Heart right ventricle (tissue), 16 donors: ENCODE measurements at regions not wholly inside any gene's neighbourhood (a gene's known extent, or its start where the extent isn't known, plus 50 kb on each side); places are given as distances from the start of the nearest gene placed in this dataset.

Experiments
- ATAC-seq, 8 donors: fragments of 200-7000 bp; cut with Tn5 transposase; one replicate each; pipeline ENCODE4 v1.9.1; 2020; ENCODE audit warnings: mild to moderate bottlenecking in 8 of 8, moderate library complexity in 8 of 8, moderate number of reproducible peaks in 1 of 8
- DNase-seq, 2 donors: peaks; one replicate each; pipeline ENCODE4 v3.0.0-alpha.2; 2020
- H3K27ac ChIP-seq, 10 donors: fragments of 200-600 bp; sonication (generic) in 2 of 10; one replicate each; pipeline versions ENCODE4 v1.5.0 to v1.8.0; 2020 to 2022; ENCODE audit warnings: mild to moderate bottlenecking in 3 of 10
- H3K27me3 ChIP-seq, 7 donors: fragments of 200-600 bp; one replicate each; pipeline ENCODE4 v1.8.0; 2021 to 2022; ENCODE audit warnings: mild to moderate bottlenecking in 2 of 7
- H3K36me3 ChIP-seq, 9 donors: fragments of 200-600 bp; sonication (generic) in 1 of 9; one replicate each; pipeline versions ENCODE4 v1.5.0 to v1.8.0; 2020 to 2022; ENCODE audit warnings: mild to moderate bottlenecking in 2 of 9
- H3K4me1 ChIP-seq, 9 donors: fragments of 200-600 bp; sonication (generic) in 1 of 9; one replicate each; pipeline versions ENCODE4 v1.5.0 to v1.8.0; 2020 to 2022; ENCODE audit warnings: mild to moderate bottlenecking in 4 of 9
- H3K4me3 ChIP-seq, 10 donors: fragments of 200-600 bp; sonication (generic) in 2 of 10; one replicate each; pipeline versions ENCODE4 v1.5.0 to v1.8.0; 2020 to 2022; ENCODE audit warnings: mild to moderate bottlenecking in 7 of 10, moderate library complexity in 2 of 10
- H3K9me3 ChIP-seq, 11 donors: fragments of 200-600 bp in 10 of 11; sonication (generic) in 2 of 11; one replicate each; pipeline versions ENCODE4 v1.5.0 to v1.8.0; 2013 to 2022; ENCODE audit warnings: mild to moderate bottlenecking in 2 of 11, control low read depth in 1 of 11, moderate library complexity in 1 of 11
- CTCF ChIP-seq, 9 donors: fragments of 200-600 bp; sonication (generic) in 2 of 9; IDR thresholded peaks; one replicate each; pipeline versions ENCODE4 v1.5.0 to v1.8.0; 2021 to 2022; ENCODE audit warnings: antibody characterized with exemption in 9 of 9, mild to moderate bottlenecking in 5 of 9, moderate library complexity in 1 of 9
- WGBS, 2 donors: extraction: QIAGEN DNeasy Blood & Tissue Kit; methylation state at CpG; one replicate each; pipeline ENCODE4 v1.1.7; 2013; ENCODE audit warnings: inconsistent platforms in 1 of 2; 5-methylcytosine and 5-hydroxymethylcytosine counted together
- intact Hi-C, 10 donors: fragments of 100-400 bp; cut with DNase I; formaldehyde crosslinking; loops; one replicate each; pipeline versions ENCODE4 v1.11.1 to v1.14.2; 2022
- donor health status: Arrhythmogenic right ventricular cardiomyopathy.
- donor health status: ischemic (EF 13 %, LVEDD 7.1; RV severe dilation, severe dysfunction).
- donor health status: healthy with polysubstance abuse.
- donor health status: DM: no; HTN: yes; CAD: no.
- donor health status: DM: no; HTN: no; CAD: no.
- donor health status: ischemic (EF 25% LVEDD 6.9; RV normal size, moderate dysfunction).
- donor health status: ischemic (EF 25% LVEDD 5.7; RV mildly dilated, moderate dysfunction).
- donor health status: healthy.
- donor health status: DM: yes; HTN: yes; CAD: no.
- donor health status: Ischemic cardiomyopathy.
- donor health status: ischemic (EF 35%, LVEDD 5.7; RV mildly dilated, moderate dysfunction).
- donor health status: nonischemic (EF 11% LVEDD 7.7; RV severe dilation, severe dysfunction).
- donor health status: DM: yes; HTN: yes; CAD: no.
- donor health status: PGD.
- donor health status: ischemic (EF 29% LVEDD 5.4; RV normal size, mild dysfunction).
- donor health status: nonischemic (EF 23%, LVEDD 6.1; RV moderate dilation, normal function).

DNA sequence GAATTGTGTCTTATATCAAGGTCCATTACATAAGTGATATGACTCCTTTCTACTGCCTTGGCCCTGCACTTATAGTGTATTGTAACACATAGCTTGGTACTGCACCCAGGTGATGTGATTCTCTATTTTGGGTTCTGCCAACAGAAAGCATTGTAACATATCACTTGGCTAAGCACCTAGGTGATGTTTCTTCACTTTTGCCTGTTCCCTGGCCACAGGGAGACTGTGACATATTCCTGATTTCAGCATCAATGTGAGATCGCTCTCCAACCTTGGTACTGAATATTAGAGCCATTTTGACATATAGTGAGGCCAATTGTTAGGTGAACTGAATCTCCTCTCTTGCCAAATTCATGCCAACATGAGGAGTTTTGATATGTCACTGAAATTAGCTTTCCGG lies 1010.3 kb upstream of the TSPY4 start:
- Histone ChIP-seq H3K27me3 (no peaks in the 10 kb centered on the region), H3K4me3 (no peak overlapping the region), H3K27ac (no peak overlapping the region), H3K9me3 (no peaks in the 10 kb centered on the region), H3K4me1 (no peaks in the 10 kb centered on the region), H3K36me3 (no peaks in the 10 kb centered on the region)
- no peak for ATAC-seq
- TF ChIP-seq CTCF (IDR thresholded peaks at IDR 0.05): no peak
- DNase-seq: no peak
- 63 to 65% methylated on average over 2 of the region's 2 CpGs for WGBS, 2 donors
- intact Hi-C loops: no loop called here

GRCh38 chrY:8327708-8328354 lies 1009.4 kb upstream of the TSPY4 start:
- no peak for TF ChIP-seq CTCF (IDR thresholded peaks at IDR 0.05)
- DNase-seq: no peak
- H3K27ac ChIP-seq: no peak overlapping the region

DNA sequence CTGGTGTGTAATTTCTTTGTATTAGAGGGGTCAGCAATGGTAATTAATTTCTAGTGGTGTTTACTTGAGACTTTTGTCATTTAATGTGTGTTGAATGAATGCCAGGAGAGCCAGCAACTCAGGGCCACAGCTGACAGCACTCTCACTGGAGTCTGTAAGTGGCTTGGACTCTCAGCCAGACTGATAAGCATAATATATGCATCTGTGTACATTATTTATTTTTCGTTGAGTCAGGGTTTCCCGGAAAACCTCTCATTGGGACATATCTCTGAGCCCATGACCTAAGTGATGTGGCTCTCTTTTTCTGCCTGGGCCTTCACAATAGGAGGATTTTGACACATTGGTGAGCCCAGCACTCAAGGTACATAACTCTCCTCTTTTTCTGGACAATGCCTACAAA lies 1007.8 kb upstream of the TSPY4 start:
- Histone ChIP-seq H3K9me3 (no peaks in the 10 kb centered on the region), H3K4me1 (no peaks in the 10 kb centered on the region), H3K27me3 (no peaks in the 10 kb centered on the region), H3K36me3 (no peaks in the 10 kb centered on the region), H3K27ac (no peak overlapping the region), H3K4me3 (no peak overlapping the region)
- TF ChIP-seq CTCF (IDR thresholded peaks at IDR 0.05): no peak
- ATAC-seq (no peak), DNase-seq (no peak)
- WGBS, 2 donors: 59% methylated on average over 2 of the region's 2 CpGs
- intact Hi-C loops: no loop called here

More at GRCh38 chrY:8327708-8328354, 1009.4 kb upstream of the TSPY4 start:
- no peak overlapping the region for H3K4me3 ChIP-seq
- WGBS, 2 donors: 25 to 34% methylated on average over 1 of the region's 1 CpG
- H3K36me3 ChIP-seq: no peaks in the 10 kb centered on the region
- H3K4me1 ChIP-seq: no peaks in the 10 kb centered on the region
- no peak for ATAC-seq
- H3K9me3 ChIP-seq: no peaks in the 10 kb centered on the region
- no peaks in the 10 kb centered on the region for H3K27me3 ChIP-seq
- intact Hi-C loops: no loop called here

- WGBS, 2 donors: 56 to 66% methylated on average over 3 of the region's 3 CpGs
- Histone ChIP-seq H3K4me3 (no peak overlapping the region), H3K36me3 (no peaks in the 10 kb centered on the region), H3K27me3 (no peaks in the 10 kb centered on the region), H3K9me3 (no peaks in the 10 kb centered on the region), H3K4me1 (no peaks in the 10 kb centered on the region), H3K27ac (no peak overlapping the region)
- no peak for TF ChIP-seq CTCF (IDR thresholded peaks at IDR 0.05)
- intact Hi-C loops: no loop called here
- no peak for DNase-seq
- ATAC-seq: no peak
These were observed 1007.3 kb upstream of the TSPY4 start for GRCh38 chrY:8329929-8330328.
